ENCODE measurements at regions not wholly inside any gene's neighbourhood (a gene's known extent, or its start where the extent isn't known, plus 50 kb on each side); places are given as distances from the start of the nearest gene placed in this dataset.
"Not testable (repeated sequence)": the region's sequence is repeated elsewhere in the genome, so short reads cannot be mapped to it uniquely, and the experiment has no call there.

DNA sequence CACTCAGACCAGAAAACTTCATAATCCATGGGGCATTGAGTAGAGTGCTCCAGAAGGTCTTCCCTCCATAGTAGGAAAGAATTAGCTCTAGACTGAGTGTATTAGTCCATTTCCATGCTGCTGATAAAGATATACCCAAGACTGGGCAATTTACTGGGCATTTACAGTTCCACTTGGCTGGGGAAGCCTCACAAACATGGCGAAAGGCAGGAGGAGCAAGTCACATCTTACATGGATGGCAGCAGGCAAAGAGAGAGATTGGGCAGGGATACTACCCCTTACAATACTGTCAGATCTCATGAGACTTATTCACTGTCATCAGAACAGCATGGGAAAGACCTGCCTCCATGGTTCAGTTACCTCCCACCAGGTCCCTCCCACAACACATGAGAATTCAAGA, 300.6 kb upstream of the TMEM132C start:
- no peak overlapping the region for H3K4me3 ChIP-seq (replicated peaks; ENCODE audit: low read depth, low read length)
- TF ChIP-seq, protein P1, sequence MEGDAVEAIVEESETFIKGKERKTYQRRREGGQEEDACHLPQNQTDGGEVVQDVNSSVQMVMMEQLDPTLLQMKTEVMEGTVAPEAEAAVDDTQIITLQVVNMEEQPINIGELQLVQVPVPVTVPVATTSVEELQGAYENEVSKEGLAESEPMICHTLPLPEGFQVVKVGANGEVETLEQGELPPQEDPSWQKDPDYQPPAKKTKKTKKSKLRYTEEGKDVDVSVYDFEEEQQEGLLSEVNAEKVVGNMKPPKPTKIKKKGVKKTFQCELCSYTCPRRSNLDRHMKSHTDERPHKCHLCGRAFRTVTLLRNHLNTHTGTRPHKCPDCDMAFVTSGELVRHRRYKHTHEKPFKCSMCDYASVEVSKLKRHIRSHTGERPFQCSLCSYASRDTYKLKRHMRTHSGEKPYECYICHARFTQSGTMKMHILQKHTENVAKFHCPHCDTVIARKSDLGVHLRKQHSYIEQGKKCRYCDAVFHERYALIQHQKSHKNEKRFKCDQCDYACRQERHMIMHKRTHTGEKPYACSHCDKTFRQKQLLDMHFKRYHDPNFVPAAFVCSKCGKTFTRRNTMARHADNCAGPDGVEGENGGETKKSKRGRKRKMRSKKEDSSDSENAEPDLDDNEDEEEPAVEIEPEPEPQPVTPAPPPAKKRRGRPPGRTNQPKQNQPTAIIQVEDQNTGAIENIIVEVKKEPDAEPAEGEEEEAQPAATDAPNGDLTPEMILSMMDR (IDR thresholded peaks at IDR 0.05; ENCODE audit: low read length, missing control alignments) = no peak
- DNase-seq (ENCODE audit: low read depth) = no peak

DNA sequence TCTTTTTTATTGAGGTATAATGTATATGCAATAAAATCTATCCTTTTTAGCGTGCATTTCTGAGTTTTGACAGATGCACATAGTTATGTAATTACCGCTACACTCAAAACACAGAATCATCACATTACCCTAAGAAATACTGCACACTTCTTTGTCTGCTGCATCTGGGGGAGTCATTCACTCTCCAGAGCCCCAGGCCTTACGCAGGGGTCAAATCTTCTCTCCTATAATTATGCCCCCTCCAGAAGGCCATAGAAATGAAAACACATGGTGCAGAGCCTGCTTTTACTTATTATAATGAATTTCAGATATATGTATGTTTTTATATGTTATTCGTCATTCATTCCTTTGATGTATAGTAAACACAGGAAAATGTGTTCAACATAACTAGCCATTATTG, 296.5 kb upstream of the TMEM132C start:
- no peak for DNase-seq (ENCODE audit: low read depth)
- H3K4me3 ChIP-seq (replicated peaks; ENCODE audit: low read depth, low read length) = no peak overlapping the region
- TF ChIP-seq, protein P1 (IDR thresholded peaks at IDR 0.05; ENCODE audit: low read length, missing control alignments) = no peak

DNA sequence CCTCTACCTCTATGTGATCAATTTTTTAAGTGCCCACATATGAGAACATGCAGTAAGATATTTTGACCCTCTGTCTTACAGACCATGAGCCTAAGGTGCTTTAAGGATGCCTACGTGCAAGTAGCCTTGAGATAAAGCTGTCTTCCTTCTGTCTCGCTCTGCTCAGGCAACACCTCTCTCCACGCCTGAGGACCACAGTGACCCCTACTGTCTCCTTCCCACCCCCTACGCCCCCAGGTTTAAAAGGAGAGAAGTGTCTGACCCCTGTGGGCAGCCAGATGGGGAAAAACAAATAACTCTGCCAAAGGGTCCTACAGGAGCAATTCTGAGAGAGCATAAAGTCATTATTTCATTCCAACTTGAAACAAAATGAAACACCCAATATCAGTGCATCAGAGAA, 286.4 kb upstream of the TMEM132C start:
- no peak overlapping the region for H3K4me3 ChIP-seq (replicated peaks; ENCODE audit: low read depth, low read length)
- TF ChIP-seq, protein P1 (IDR thresholded peaks at IDR 0.05; ENCODE audit: low read length, missing control alignments) = no peak
- DNase-seq (ENCODE audit: low read depth) = no peak

DNA sequence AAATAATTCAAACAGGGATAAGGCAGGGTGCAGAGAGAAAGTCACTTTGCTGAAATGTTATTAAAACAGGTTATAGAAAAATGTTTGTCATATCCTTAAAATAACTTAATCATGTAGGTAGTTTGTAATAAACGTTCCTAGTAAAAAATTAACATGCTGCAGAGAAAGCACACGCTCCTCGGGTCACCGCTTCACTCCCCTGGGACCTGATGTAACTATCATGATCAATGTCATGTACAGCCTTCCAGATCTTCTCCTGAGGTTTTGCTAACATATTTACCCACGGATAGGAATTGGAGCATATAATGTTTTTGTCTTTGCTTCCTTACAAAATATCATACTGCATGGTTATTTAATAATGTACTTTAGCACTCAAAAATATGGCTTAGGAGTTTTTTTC, 285.1 kb upstream of the TMEM132C start:
- TF ChIP-seq, protein P1 (IDR thresholded peaks at IDR 0.05; ENCODE audit: low read length, missing control alignments) = no peak
- H3K4me3 ChIP-seq (replicated peaks; ENCODE audit: low read depth, low read length) = no peak overlapping the region
- no peak for DNase-seq (ENCODE audit: low read depth)

DNA sequence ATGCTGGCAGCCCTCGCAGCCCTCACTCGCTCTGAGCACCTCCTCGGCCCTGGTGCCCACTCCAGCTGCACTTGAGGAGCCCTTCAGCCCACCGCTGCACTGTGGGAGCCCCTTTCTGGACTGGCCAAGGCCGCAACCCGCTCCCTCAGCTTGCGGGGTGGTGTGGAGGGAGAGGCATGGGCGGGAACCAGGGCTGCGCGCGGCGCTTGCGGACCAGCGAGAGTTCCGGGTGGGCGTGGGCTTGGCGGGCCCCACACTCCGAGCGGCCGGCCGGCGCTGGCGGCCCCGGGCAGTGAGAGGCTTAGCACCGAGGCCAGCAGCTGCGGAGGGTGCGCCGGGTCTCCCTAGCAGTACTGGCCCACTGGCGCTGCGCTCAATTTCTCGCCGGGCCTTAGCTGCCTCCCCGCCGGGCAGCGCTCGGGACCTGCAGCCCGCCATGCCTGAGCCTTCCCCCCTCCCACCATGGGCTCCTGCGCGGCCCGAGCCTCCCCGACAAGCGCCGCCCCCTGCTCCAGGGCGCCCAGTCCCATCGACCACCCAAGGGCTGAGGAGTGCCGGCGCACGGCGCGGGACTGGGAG, 283.7 kb upstream of the TMEM132C start:
- not testable (repeated sequence) for DNase-seq (ENCODE audit: low read depth); H3K4me3 ChIP-seq (replicated peaks; ENCODE audit: low read depth, low read length)

DNA sequence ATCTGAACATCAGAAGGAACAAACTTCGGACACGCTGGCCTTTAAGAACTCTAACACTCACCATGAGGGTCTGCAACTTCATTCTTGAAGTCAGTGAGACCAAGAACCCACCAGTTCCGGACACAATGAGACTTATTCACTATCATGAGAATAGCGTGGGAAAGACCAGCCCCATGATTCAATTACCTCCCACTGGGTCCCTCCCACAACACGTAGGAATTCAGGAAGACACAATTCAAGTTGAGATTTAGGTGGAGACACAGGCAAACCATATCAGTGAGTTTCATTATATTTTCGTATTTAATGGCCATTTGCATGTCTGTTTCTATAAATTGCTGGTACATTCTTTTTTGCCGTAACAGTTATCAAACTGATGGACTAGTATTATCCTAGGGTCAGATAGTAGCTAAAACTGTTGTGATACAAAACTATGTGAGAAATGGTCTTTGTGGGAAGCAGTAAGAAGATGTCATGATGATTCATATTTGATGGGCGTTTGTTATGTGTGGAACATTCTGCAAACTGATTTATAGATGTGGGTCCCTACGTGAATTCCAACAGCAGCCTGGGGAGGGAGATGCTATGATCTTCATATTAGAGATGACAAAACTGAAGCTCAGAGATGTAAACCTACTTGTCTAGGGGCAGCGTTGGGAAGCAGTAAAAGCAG, 282.4 kb upstream of the TMEM132C start:
- DNase-seq (ENCODE audit: low read depth) = peak; percentile 1
- TF ChIP-seq, protein P1 (IDR thresholded peaks at IDR 0.05; ENCODE audit: low read length, missing control alignments) = no peak
- H3K4me3 ChIP-seq (replicated peaks; ENCODE audit: low read depth, low read length) = no peak overlapping the region

DNA sequence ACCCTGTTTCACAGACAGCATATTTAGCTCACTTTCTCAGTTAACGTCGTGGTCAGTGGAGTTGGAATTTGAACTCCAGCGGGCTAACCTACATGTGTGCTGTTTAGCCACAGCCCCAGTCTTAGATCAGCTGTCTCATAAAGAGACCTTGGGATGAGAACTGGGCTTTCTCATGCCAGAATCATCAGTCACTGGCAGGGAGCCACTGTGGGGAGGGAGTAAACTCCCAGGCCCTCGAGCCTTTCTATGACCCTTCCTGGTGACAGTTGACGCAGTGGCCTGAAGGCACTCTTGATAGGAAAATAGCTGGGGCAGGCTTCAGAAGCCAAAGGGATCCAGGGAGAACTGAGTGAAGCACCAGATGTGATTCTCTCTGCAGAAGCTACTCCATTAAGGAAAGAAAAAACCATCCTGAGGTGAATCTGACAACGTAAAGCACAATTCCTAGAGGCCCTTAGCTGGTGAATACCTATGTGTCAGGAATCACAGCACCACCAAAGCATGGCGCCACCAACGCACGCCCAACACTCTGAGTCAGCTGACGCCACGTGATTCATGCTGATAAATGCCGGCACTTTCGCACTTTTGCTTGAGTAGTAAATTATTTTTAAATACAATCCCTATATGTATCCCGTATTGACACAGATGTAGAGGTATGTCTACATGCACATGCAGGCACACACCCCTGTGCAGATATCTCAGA, 279.6 kb upstream of the TMEM132C start:
- TF ChIP-seq, protein P1 (IDR thresholded peaks at IDR 0.05; ENCODE audit: low read length, missing control alignments) = no peak
- DNase-seq (ENCODE audit: low read depth) = peak; percentile 2
- no peak overlapping the region for H3K4me3 ChIP-seq (replicated peaks; ENCODE audit: low read depth, low read length)

Data from fibroblast of pulmonary artery (primary cell).